SK-N-SH treated with all-trans-retinoic acid at 6 μM for 48 hours (cell line): ENCODE measurements at regions not wholly inside any gene's neighbourhood (a gene's known extent, or its start where the extent isn't known, plus 50 kb on each side); places are given as distances from the start of the nearest gene placed in this dataset.

ENCODE experiments used
- ATAC-seq: fragments of 200-7000 bp; cut with Tn5 transposase; 3 replicates; pipeline ENCODE4 v1.9.1; 2020; ENCODE audit warnings: mild to moderate bottlenecking, moderate library complexity
- CREB5 ChIP-seq: fragments of 250-450 bp; sonication (Bioruptor Pico); IDR thresholded peaks from 2 replicates; pipeline ENCODE4 v1.5.1; 2020; ENCODE audit warnings: low read depth, mild to moderate bottlenecking, moderate library complexity
- CSDC2 ChIP-seq: fragments of 250-450 bp; sonication (Bioruptor Pico); IDR thresholded peaks from 2 replicates; pipeline ENCODE4 v1.5.0; 2020; ENCODE audit warnings: mild to moderate bottlenecking, moderate library complexity
- CSRNP3 ChIP-seq: fragments of 250-450 bp; sonication (Bioruptor Pico); IDR thresholded peaks from 2 replicates; pipeline ENCODE4 v1.5.1; 2021; ENCODE audit warnings: mild to moderate bottlenecking, moderate library complexity
- ESRRG ChIP-seq: fragments of 250-450 bp; sonication (Bioruptor Pico); IDR thresholded peaks from 2 replicates; pipeline ENCODE4 v1.6.1; 2021; ENCODE audit warnings: mild to moderate bottlenecking
- ISL1 ChIP-seq: fragments of 250-450 bp; sonication (Bioruptor Pico); IDR thresholded peaks from 2 replicates; pipeline ENCODE4 v2.1.2; 2022; ENCODE audit warnings: mild to moderate bottlenecking, moderate library complexity
- OSR1 ChIP-seq: fragments of 250-450 bp; sonication (Bioruptor Pico); IDR thresholded peaks from 2 replicates; pipeline ENCODE4 v1.8.0; 2022; ENCODE audit warnings: moderate library complexity, mild to moderate bottlenecking, inconsistent platforms
- PATZ1 ChIP-seq: fragments of 250-450 bp; sonication (Bioruptor Pico); IDR thresholded peaks from 2 replicates; pipeline ENCODE4 v1.8.0; 2020; ENCODE audit warnings: mild to moderate bottlenecking, moderate library complexity, borderline replicate concordance
- PPARA ChIP-seq: fragments of 250-450 bp; sonication (Bioruptor Pico); IDR thresholded peaks from 2 replicates; pipeline ENCODE4 v1.5.0; 2020; ENCODE audit warnings: mild to moderate bottlenecking, borderline replicate concordance
- RARB ChIP-seq: fragments of 250-450 bp; sonication (Bioruptor Pico); IDR thresholded peaks from 2 replicates; pipeline ENCODE4 v1.8.0; 2021; ENCODE audit warnings: mild to moderate bottlenecking, moderate library complexity
- SNAI2 ChIP-seq: fragments of 250-450 bp; sonication (Bioruptor Pico); IDR thresholded peaks from 2 replicates; pipeline ENCODE4 v1.5.0; 2020; ENCODE audit warnings: mild to moderate bottlenecking, moderate library complexity
- TCF4 ChIP-seq: fragments of 250-450 bp; sonication (Bioruptor Pico); IDR thresholded peaks from 2 replicates; pipeline ENCODE4 v1.8.0; 2021; ENCODE audit warnings: mild to moderate bottlenecking, moderate library complexity, borderline replicate concordance
- TOX ChIP-seq: fragments of 250-450 bp; sonication (Bioruptor Pico); IDR thresholded peaks from 2 replicates; pipeline ENCODE4 v1.8.0; 2021; ENCODE audit warnings: mild to moderate bottlenecking, moderate library complexity, borderline replicate concordance
- TSHZ2 ChIP-seq: fragments of 250-450 bp; sonication (Bioruptor Pico); IDR thresholded peaks from 2 replicates; pipeline ENCODE4 v1.5.0; 2020; ENCODE audit warnings: mild to moderate bottlenecking, moderate library complexity
- ZC3H10 ChIP-seq: fragments of 250-450 bp; sonication (Bioruptor Pico); IDR thresholded peaks from 2 replicates; pipeline ENCODE4 v1.5.1; 2021; ENCODE audit warnings: mild to moderate bottlenecking, moderate library complexity
- ZFP3 ChIP-seq: fragments of 250-450 bp; sonication (Bioruptor Pico); IDR thresholded peaks from 2 replicates; pipeline ENCODE4 v1.5.0; 2020; ENCODE audit warnings: mild to moderate bottlenecking, moderate library complexity
- ZFP30 ChIP-seq: fragments of 450-650 bp; formaldehyde crosslinking; IDR thresholded peaks from 2 replicates; pipeline ENCODE4 v1.5.0; 2022; ENCODE audit warnings: mild to moderate bottlenecking, moderate library complexity
- ZNF565 ChIP-seq: fragments of 450-650 bp; formaldehyde crosslinking; conservative IDR thresholded peaks from 2 replicates; pipeline ENCODE4 v1.5.0; 2020; ENCODE audit warnings: low read depth, mild to moderate bottlenecking, moderate library complexity

GRCh38 chr1:55594701-55595100, 379.5 kb upstream of the USP24 start:
- no peak for TF ChIP-seq SNAI2
- no peak for TF ChIP-seq CSRNP3 (CRISPR knock-in tag)
- TF ChIP-seq CREB5 (CRISPR knock-in tag): no peak
- TF ChIP-seq PATZ1 (CRISPR knock-in tag): no peak
- no peak for TF ChIP-seq OSR1 (CRISPR knock-in tag)
- no peak for ATAC-seq

GRCh38 chr1:55593298-55593697, 378.1 kb upstream of the USP24 start:
- no peak for ATAC-seq
- TF ChIP-seq OSR1 (CRISPR knock-in tag) (no peak), CSDC2 (CRISPR knock-in tag) (no peak), RARB (CRISPR knock-in tag) (no peak), TCF4 (CRISPR knock-in tag) (no peak), PPARA (no peak), ZC3H10 (CRISPR knock-in tag) (no peak), ZFP3 (no peak), CREB5 (CRISPR knock-in tag) (no peak), ZNF565 (CRISPR knock-in tag) (no peak), ESRRG (CRISPR knock-in tag) (no peak), ZFP30 (CRISPR knock-in tag) (no peak)

DNA sequence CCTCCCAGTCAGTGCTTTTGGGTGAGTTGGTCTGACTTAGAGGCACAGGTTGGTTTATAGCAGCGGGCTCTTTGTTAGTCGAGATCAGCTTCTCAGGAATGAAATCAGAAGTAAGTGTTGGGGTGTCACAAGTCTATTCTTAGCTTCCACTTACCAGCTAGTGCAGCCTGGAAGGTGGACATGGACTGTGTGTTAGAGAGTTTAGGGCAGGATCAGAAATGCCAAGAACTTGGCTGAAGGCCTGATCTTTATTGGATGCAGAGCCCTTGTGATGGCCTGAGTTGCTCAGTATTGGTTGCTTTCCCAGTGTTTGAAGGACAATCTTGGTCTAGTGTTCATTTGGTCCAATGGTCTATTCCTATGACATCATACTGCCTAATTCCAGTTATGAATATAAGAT, 377.0 kb upstream of the USP24 start:
- TF ChIP-seq CREB5 (CRISPR knock-in tag): no peak
- TF ChIP-seq SNAI2: no peak
- no peak for TF ChIP-seq PATZ1 (CRISPR knock-in tag)
- TF ChIP-seq CSRNP3 (CRISPR knock-in tag): no peak
- TF ChIP-seq TOX (CRISPR knock-in tag): no peak
- TF ChIP-seq PPARA: no peak
- no peak for TF ChIP-seq TSHZ2 (CRISPR knock-in tag)
- TF ChIP-seq ISL1 (CRISPR knock-in tag): no peak
- no peak for TF ChIP-seq ZC3H10 (CRISPR knock-in tag)
- TF ChIP-seq, all 23 proteins: peak for 0
- no peak for ATAC-seq
